Astrocyte (in vitro differentiated cells and primary cell): ENCODE measurements at regions not wholly inside any gene's neighbourhood (a gene's known extent, or its start where the extent isn't known, plus 50 kb on each side); places are given as distances from the start of the nearest gene placed in this dataset.

Experiments used
- EZH2 ChIP-seq: IDR thresholded peaks from 2 replicates; pipeline ENCODE4 v1.6.1; 2012; ENCODE audit warnings: mild to moderate bottlenecking, low read length, inconsistent platforms; ENCODE audit not compliant: insufficient read depth
- TF ChIP-seq, protein P1 (sequence below): IDR thresholded peaks from 2 replicates; pipeline ENCODE4 v1.5.1; 2011; ENCODE audit warnings: low read depth, mild to moderate bottlenecking, inconsistent platforms, low read length, moderate library complexity; ENCODE audit not compliant: insufficient read depth

DNA sequence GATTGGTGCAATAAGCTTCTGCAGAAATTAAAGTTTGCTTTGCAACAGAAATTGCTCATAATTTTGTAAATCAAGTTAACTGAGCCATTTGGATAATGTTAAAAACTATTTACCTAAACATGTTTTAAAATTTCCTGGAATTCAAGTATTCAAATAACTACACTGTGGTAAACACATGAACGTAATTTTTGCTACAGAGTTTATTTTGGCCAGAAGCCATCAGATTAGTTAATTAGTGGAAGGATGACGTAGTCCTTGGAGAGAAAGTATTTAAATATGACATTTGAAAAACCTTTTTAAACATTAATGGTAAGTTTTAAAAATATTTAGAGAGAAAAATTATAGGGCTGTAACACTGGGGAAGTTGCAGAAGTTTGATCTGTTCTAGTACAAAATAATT is 121.2 kb upstream of the UST start:
- no peak for TF ChIP-seq EZH2
- TF ChIP-seq, protein P1, sequence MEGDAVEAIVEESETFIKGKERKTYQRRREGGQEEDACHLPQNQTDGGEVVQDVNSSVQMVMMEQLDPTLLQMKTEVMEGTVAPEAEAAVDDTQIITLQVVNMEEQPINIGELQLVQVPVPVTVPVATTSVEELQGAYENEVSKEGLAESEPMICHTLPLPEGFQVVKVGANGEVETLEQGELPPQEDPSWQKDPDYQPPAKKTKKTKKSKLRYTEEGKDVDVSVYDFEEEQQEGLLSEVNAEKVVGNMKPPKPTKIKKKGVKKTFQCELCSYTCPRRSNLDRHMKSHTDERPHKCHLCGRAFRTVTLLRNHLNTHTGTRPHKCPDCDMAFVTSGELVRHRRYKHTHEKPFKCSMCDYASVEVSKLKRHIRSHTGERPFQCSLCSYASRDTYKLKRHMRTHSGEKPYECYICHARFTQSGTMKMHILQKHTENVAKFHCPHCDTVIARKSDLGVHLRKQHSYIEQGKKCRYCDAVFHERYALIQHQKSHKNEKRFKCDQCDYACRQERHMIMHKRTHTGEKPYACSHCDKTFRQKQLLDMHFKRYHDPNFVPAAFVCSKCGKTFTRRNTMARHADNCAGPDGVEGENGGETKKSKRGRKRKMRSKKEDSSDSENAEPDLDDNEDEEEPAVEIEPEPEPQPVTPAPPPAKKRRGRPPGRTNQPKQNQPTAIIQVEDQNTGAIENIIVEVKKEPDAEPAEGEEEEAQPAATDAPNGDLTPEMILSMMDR: no peak
